T47D (cell line): ENCODE measurements at regions not wholly inside any gene's neighbourhood (a gene's known extent, or its start where the extent isn't known, plus 50 kb on each side); places are given as distances from the start of the nearest gene placed in this dataset.

ENCODE experiments used
- DNase-seq, 2 experiments: peaks; one replicate each; pipeline versions ENCODE4 v3.0.0 to v3.0.0-alpha.2; 2011 to 2012; ENCODE audit warnings: low read depth in 1 of 2, low spot score in 1 of 2
- JUND ChIP-seq: IDR thresholded peaks from 2 replicates; pipeline ENCODE4 v1.6.1; 2012; ENCODE audit warnings: low read depth
- in situ Hi-C: cut with HindIII; loops from 2 replicates; pipeline ENCODE4 v1.10.0; 2016; ENCODE audit warnings: low sequenced_read_pairs, low pct_unique_long_range_greater_than_20kb

DNA sequence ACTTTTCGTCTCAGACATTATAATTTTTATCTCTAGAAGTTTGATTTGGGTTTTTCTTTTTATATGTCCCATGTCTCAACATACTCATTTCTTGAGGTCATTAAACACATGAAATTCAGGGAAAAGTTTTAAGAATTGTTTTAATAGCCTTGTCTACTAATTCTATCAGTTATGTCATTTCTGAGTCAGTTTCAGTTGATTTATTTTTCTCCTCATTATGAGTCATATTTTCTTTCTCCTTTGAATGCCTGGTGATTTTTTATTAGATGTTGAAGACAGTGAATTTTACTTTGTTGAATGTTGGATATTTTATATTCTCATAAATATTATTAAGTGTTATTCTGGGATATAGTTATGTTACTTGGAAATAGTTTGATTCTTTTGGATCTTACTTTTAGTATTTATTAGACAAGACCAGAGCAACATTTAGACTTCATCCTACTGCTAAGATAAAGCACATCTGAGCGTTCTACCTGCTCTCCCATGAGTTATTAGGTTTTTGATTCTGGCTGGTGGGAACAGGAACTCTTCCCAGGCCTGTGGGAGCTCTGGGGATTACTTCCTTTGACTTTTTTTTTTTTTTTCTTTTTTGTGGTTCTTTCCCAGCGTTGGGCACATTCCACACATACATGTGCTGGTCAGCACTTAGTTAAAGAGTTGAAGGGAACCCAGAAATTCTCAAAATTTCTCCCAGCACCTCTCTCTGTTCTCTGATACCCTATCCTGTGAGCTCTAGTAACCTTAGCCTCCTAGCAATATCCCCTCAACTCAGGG, 1157.7 kb downstream of the BCL11B start:
- in situ Hi-C loops = no loop called here
- TF ChIP-seq JUND = no peak
- no peak for DNase-seq

DNA sequence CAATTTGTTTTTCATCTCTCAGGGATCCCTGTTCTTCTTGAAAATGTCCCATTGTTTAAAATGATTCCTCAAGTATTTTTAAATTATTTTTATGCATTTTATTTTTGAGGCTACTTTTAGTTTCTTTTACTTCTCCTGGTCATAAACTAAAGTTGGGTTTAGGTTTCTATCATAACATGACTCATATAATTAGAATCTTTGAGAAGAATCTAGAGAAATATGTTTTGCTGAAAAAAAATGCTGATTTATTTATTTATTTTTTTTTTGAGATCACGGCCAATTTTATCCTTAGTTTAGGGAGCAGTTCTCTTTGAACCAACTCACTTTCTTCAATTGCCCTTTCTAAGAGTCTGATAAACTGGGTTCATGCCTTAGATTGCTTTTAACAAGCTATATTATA, 1157.1 kb downstream of the BCL11B start:
- in situ Hi-C loops = no loop called here
- no peak for DNase-seq
- no peak for TF ChIP-seq JUND

DNA sequence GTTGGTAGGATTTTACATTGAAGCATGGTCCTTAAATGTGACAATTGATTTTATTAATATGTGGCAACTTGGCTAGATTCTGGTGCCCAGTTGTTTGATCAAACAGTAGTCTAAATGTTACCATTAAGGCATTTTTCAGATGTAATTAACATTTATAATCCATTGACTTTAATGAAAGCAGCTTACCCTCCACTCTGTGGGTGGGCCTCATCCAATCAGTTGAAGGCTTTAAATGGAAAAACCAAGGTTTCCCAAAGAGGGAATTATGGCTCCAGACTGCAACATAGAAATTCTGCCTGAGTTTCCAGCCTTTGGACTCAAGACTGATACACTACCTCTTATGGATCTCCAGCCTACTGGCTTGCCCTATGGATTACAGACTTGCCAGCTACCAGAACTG, 1153.2 kb downstream of the BCL11B start:
- in situ Hi-C loops = no loop called here
- DNase-seq = no peak
- TF ChIP-seq JUND = no peak

DNA sequence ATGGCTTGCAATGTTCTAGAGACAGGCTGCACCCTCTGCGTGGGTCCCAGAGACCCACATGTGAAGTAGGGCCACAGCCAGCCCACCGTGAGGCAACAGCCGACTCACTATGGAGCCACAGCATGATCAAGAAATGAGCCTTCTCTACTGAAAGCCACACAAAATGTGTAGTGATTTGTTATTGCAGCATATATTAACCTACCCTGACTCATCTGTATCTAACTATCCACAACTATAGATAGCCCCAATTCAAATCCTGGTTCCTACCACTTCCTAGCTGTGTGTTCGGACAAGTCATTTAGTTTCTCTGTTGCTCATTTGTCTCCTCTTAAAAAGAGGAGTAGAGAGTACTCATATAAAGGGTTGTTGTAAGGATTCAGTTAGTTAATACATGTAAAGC, 1152.3 kb downstream of the BCL11B start:
- in situ Hi-C loops = no loop called here
- TF ChIP-seq JUND = no peak
- no peak for DNase-seq

DNA sequence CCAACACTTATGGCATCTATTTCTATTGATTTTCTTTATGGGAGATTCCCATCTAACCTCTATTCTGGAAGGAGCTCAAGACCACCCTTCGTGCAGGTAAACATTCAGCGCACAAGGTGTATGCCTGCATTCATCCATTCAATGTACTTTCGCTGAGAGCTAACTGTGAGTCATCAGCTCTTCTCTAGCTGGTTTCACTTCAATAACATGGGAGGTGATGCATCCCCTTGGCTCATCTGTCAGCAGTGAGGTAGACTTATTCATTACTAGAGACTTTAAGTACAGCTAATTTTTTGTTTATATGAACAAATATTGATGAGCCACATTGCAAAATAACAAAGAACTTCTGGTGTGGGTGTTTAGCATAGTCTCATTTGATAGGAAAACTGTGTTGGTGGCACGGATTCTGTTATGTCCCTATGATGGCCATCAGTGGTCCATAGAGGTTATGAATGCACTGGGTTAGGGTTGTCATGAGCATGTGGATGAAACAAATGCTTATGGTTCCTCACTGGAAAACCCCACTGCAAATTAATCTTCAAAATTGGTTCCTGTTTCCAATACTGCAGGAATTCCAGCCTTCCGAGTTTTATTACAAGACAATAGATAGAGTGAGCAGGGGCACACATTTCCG, 1151.0 kb downstream of the BCL11B start:
- no peak for DNase-seq
- in situ Hi-C loops = no loop called here
- no peak for TF ChIP-seq JUND

DNA sequence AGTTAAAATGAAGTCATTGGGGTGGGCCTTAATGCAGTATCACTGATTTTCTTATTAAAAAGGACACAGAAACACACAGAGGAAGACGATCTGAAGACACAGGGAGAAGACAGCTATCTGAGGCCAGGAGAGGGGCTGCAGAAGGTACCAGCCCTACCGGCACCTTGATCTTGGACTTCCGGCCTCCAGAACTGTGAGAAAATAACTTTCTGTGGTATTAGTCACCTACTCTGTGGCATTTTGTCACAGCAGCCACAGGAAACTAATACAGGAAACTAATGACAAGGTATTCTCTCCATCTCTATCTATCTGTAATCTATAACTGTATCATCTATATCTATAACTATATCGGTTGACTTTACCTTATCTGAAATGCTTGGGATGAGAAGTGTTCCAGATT, 1149.5 kb downstream of the BCL11B start:
- DNase-seq = no peak
- in situ Hi-C loops = no loop called here
- no peak for TF ChIP-seq JUND

DNA sequence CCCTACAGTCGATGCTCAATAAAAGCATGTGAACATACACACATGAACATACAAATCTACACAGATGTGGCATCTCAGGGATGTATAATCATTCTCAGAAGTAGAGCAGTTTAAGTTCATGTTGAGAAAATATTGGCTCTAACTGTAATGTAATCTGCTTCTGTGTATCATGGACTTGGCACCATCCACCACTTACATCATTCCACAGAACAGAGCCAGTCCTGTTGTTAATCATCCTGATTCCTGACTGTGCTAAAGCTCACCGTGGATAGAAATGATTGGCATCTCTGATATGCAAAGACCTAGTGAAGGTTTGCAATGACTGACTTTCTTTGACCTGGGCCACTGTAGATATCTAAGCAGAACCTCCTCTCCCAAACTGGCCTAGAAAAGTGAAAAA, 1141.3 kb downstream of the BCL11B start:
- no peak for DNase-seq
- in situ Hi-C loops = no loop called here
- no peak for TF ChIP-seq JUND

DNA sequence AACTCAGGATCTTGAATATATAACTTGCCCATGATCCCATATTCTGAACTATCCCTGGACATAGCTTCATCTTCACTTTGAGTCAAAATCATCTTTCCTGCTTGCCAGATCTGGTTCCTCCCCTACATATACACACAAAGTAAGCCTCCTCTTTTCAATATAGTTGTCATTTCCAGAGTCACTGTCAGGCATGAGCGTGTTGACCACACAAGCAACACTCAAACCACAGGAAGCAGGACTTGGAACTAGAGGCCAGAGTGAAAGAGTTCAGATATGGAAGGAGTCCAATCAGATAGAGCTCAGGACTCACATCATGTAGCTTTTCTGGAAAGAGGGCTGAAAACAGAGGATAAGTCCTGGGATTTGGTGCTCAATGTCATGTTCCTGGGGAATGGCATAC, 1140.6 kb downstream of the BCL11B start:
- DNase-seq = no peak
- in situ Hi-C loops = no loop called here

DNA sequence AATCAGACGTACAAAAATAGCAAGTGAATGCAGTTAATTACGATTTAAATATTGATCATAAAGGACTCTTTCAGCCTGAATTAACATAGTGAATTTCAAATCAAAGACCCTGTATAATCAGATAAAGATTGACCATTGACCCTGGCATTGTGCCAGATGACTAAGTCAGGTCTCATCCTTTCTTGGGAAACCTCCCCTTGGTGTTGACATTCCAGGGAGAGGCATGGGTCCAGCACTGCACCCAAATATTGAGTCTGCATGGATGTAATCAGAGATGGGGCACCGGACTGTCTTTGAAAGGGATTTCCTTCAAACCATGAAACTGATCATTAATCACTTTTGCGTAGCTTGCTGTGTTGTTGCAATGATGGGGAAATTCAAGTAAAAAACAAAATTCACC, 1138.2 kb downstream of the BCL11B start:
- no peak for DNase-seq
- no peak for TF ChIP-seq JUND
- in situ Hi-C loops = no loop called here

More for the DNA sequence above, 1140.6 kb downstream of the BCL11B start:
- TF ChIP-seq JUND = no peak

DNA sequence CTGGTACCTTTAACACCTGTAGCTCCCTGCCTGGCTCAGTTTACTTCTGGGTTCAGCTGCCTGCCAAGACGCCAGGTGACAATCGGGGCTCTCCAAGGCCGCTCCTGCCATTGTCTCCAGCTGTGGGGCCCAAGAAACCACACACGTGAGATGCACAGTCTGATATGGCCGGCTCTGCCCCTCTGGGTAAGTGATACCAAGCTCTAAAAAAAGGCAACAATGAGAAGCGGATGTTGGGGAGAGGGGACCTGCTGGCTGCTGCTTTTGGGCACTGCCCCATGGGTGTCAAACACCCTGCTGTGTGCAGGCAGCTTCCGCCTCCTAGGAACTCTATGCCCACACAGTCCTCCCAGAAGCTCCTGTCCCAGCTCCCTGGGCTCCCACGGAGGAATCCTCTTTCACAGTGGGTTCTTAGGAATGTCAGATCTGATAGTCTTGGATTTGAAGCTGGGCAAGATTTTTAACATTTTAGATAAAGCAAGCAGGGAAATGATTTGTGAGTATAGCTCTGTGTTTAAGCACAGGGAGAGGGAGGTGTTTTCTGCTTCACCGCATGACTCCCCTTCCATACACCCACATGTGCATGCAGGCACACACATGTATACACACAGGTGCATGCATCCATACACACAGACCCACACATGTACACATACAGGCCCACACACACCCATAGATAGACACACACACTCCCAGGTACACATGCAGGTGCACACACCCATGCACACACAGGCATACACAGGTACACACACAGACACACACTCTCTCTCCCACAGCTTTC, 1135.8 kb downstream of the BCL11B start:
- DNase-seq = no peak
- TF ChIP-seq JUND = no peak
- in situ Hi-C loops = no loop called here

DNA sequence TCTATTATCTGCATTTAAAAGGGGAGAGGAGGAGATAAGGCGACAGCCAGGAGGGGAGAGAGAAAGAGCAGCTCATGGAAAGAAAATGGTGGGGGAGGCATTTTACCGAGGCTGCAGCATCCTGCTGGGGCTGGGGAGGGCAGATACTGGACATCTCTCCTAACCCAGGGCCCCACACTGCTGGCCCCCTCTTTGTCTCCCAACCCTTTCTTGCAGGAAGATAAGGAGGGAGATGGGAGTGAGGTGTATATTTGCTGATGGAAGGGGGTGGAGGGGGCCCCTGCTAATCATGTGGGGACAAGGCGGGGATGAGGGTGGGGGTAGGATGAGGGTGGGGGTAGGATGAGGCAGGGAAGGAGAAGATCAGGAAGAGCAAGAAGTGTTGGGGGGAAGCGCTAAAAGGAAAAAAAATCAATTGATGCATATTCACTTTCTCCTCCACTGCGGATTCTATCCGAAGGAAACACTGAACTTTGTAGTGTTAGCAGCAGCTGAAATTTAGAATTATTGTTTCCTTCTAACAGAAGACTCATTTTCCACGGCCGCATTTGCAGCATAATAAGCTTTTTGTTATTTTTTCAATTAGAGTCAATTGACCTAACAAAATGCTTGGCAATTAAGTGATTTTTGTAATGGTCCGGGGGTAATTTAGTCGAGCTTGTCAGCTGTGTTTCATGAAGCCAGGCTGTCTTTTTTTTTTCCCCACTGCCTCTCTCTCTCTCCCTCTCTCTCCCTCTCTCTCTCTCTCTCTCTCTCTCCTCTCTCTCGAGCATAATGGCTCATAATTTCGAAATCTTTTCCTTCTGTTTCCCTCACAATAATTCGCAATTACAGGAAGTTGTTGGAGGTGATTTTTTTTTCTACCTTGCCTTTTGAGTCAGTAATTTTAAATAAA, 1134.6 kb downstream of the BCL11B start:
- DNase-seq = no peak
- no peak for TF ChIP-seq JUND
- in situ Hi-C loops = no loop called here

DNA sequence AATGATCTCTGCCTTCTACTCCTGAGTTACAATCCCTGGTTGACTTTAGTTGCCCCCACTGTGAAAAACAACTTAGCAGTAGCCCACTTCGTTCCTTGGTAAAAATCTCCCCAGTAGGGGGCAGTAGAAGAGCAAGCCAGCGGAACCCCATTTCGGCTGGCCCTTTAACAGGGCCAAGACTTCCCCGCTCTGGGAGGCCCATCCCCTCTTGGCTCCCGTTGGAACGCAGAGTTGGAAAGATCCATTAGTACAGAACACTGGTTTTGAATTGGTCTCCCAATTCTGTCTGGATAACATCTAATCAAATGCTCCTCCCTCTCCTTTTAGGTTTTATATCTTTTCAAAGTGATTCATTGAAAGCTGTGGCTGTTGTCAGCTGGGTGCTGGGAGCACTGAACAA, 1133.3 kb downstream of the BCL11B start:
- DNase-seq = peak in 1 of 2 experiments; percentile 14
- in situ Hi-C loops = no loop called here
- no peak for TF ChIP-seq JUND
